NCI-H1694 (cell line): ENCODE measurements at regions not wholly inside any gene's neighbourhood (a gene's known extent, or its start where the extent isn't known, plus 50 kb on each side); places are given as distances from the start of the nearest gene placed in this dataset.

ENCODE experiments used
- DNase-seq: peaks from one replicate; lab custom pipeline; 2025; lab: John Stamatoyannopoulos, UW

DNA sequence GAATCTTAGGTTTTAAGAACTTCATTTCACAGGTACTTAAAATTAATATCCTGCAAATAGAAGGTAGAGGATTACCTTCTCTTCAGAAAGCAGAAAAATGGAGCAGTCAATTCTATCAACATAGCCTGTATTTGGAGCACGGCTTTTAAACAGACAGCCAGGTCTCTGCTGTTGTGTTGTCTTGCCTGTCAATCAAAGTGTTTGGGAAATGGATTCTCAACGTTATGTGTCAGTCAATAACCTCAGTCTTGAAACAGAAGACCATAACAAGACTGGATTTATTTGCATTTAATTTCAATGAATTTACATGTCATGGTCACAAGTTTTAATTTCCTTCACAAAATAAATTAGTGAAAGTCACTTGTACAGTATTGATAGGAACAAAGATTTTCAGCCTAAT, 51.9 kb upstream of the KRR1 start:
- DNase-seq: no peak

DNA sequence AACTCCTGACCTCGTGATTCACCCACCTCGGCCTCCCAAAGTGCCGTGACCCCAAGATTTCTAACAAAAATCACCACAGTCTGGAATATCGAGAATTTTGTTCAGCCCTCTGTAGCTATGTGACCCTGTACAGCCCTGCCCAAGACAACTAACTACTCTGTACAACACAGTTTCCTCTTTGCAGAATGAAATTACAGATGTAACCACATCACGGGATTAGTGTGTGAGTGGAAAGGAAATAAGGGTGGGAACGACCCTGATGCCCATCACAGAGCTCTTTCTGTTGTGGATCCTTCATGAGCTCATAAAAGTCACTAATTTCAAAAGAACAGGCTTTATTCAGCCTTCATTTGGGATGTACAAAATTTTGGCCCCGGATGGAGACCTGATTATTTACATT, 50.5 kb upstream of the KRR1 start:
- DNase-seq: no peak
